IMR-90 (cell line): ENCODE measurements at regions not wholly inside any gene's neighbourhood (a gene's known extent, or its start where the extent isn't known, plus 50 kb on each side); places are given as distances from the start of the nearest gene placed in this dataset.

Experiments
- ATAC-seq: fragments of 200-7000 bp; cut with Tn5 transposase; 2 replicates; pipeline ENCODE4 v1.9.1; 2020; ENCODE audit warnings: low read depth, mild to moderate bottlenecking, moderate library complexity
- BruUV-seq: library from RNA; stranded (reverse); fragments of 400-500 nt; replicated peaks from 2 replicates; lab custom pipeline; 2021; lab: Mats Ljungman, UMichigan
- CTCF ChIA-PET: fragments of 300-600 bp; formaldehyde crosslinking; extraction: SDS; loops from one replicate; lab custom pipeline; 2021; ENCODE audit warnings: antibody characterized with exemption; lab: Yijun Ruan, JAX
- POLR2A ChIA-PET: fragments of 300-600 bp; sonication (Branson Sonifier 250); formaldehyde crosslinking; loops from one replicate; lab custom pipeline; 2022; ENCODE audit warnings: antibody characterized with exemption; ENCODE audit not compliant: unreplicated experiment; lab: Charles Lee
- DNase-seq: peaks from one replicate; pipeline ENCODE4 v3.0.0; 2013
- H2AFZ ChIP-seq: replicated peaks from 2 replicates; pipeline ENCODE3; 2013; ENCODE audit warnings: low read length, mild to moderate bottlenecking; ENCODE audit not compliant: poor library complexity
- H2AK5ac ChIP-seq: 2 replicates; pipeline ENCODE4 v1.6.1; 2013; ENCODE audit warnings: low read depth, low read length, inconsistent platforms
- H2AK9ac ChIP-seq: replicated peaks from 2 replicates; pipeline ENCODE3; 2013; ENCODE audit warnings: mild to moderate bottlenecking, low read depth, low read length, moderate library complexity; ENCODE audit not compliant: poor library complexity
- H2BK120ac ChIP-seq: 2 replicates; pipeline ENCODE4 v1.6.1; 2013; ENCODE audit warnings: low read depth, low read length, inconsistent platforms
- H2BK15ac ChIP-seq: 3 replicates; pipeline ENCODE4 v1.6.1; 2013; ENCODE audit warnings: low read depth, low read length, inconsistent platforms
- H2BK20ac ChIP-seq: 2 replicates; pipeline ENCODE4 v1.6.1; 2013; ENCODE audit warnings: low read depth, mild to moderate bottlenecking, inconsistent platforms, low read length, moderate library complexity
- H2BK5ac ChIP-seq: 2 replicates; pipeline ENCODE4 v1.6.1; 2013; ENCODE audit warnings: mild to moderate bottlenecking, low read depth, low read length, inconsistent platforms; ENCODE audit not compliant: poor library complexity, severe bottlenecking
- H3K14ac ChIP-seq: replicated peaks from 2 replicates; pipeline ENCODE4 v1.6.1; 2013; ENCODE audit warnings: low read depth, low read length, inconsistent platforms
- H3K18ac ChIP-seq: 2 replicates; pipeline ENCODE4 v1.6.1; 2013; ENCODE audit warnings: low read depth, low read length, control low read depth
- H3K23ac ChIP-seq: 2 replicates; pipeline ENCODE4 v1.6.1; 2013; ENCODE audit warnings: low read depth, low read length, inconsistent platforms
- H3K27ac ChIP-seq: 2 replicates; pipeline ENCODE4 v1.5.1; 2013; ENCODE audit warnings: mild to moderate bottlenecking, control low read depth, low read length; ENCODE audit not compliant: insufficient read depth
- H3K27me3 ChIP-seq: 2 replicates; pipeline ENCODE4 v1.6.1; 2013; ENCODE audit warnings: low read length; ENCODE audit not compliant: control insufficient read depth, insufficient read depth
- H3K36me3 ChIP-seq: 2 replicates; pipeline ENCODE4 v1.6.1; 2013; ENCODE audit warnings: low read length, mixed read lengths; ENCODE audit not compliant: control insufficient read depth, insufficient read depth
- H3K4ac ChIP-seq: 2 replicates; pipeline ENCODE4 v1.6.1; 2013; ENCODE audit warnings: low read depth, low read length, inconsistent platforms
- H3K4me1 ChIP-seq: 2 replicates; pipeline ENCODE4 v1.6.1; 2013; ENCODE audit warnings: low read length, mixed read lengths; ENCODE audit not compliant: control insufficient read depth, insufficient read depth
- H3K4me2 ChIP-seq: 2 replicates; pipeline ENCODE4 v1.6.1; 2013; ENCODE audit warnings: low read depth, mild to moderate bottlenecking, control low read depth, low read length, moderate library complexity
- H3K4me3 ChIP-seq: 2 replicates; pipeline ENCODE4 v1.5.1; 2013; ENCODE audit warnings: low read depth, mild to moderate bottlenecking, control low read depth, low read length, moderate library complexity; ENCODE audit not compliant: insufficient read depth
- H3K56ac ChIP-seq: 2 replicates; pipeline ENCODE4 v1.6.1; 2013; ENCODE audit warnings: low read length, inconsistent platforms; ENCODE audit not compliant: insufficient read depth; ENCODE audit errors: extremely low read depth
- H3K79me1 ChIP-seq, 2 experiments: 2 replicates each; pipeline ENCODE4 v1.6.1; 2013; ENCODE audit warnings: low read length in 2 of 2, inconsistent platforms in 1 of 2, low read depth in 1 of 2
- H3K9ac ChIP-seq: 2 replicates; pipeline ENCODE4 v1.6.1; 2013; ENCODE audit warnings: low read depth, low read length, control low read depth
- H3K9me1 ChIP-seq: 2 replicates; pipeline ENCODE4 v1.6.1; 2013; ENCODE audit warnings: low read length, inconsistent platforms; ENCODE audit not compliant: insufficient read depth
- H3K9me3 ChIP-seq: 2 replicates; pipeline ENCODE4 v1.6.1; 2013; ENCODE audit warnings: low read length; ENCODE audit not compliant: control insufficient read depth, insufficient read depth
- H4K20me1 ChIP-seq: 2 replicates; pipeline ENCODE4 v1.6.1; 2013; ENCODE audit warnings: low read length, inconsistent platforms; ENCODE audit not compliant: insufficient read depth
- H4K5ac ChIP-seq: 2 replicates; pipeline ENCODE4 v1.6.1; 2013; ENCODE audit warnings: mild to moderate bottlenecking, low read depth, low read length, control low read depth
- H4K8ac ChIP-seq, 2 experiments: 2 replicates each; pipeline ENCODE4 v1.6.1; 2013; ENCODE audit warnings: low read depth in 2 of 2, low read length in 2 of 2, control low read depth in 1 of 2, inconsistent platforms in 1 of 2
- H4K91ac ChIP-seq: 2 replicates; pipeline ENCODE4 v1.6.1; 2013; ENCODE audit warnings: low read depth, low read length, inconsistent platforms; ENCODE audit not compliant: insufficient read depth
- BHLHE40 ChIP-seq: fragments of 150-350 bp; IDR thresholded peaks from 2 replicates; pipeline ENCODE4 v1.6.1; 2016; ENCODE audit warnings: mild to moderate bottlenecking, low read depth, low read length
- CEBPB ChIP-seq: IDR thresholded peaks from 2 replicates; pipeline ENCODE4 v1.6.1; 2012; ENCODE audit warnings: low read depth, low read length, improper control_type of control experiment
- CHD1 ChIP-seq: IDR thresholded peaks from 2 replicates; pipeline ENCODE4 v1.6.1; 2012; ENCODE audit warnings: low read depth, low read length, improper control_type of control experiment
- CTCF ChIP-seq: conservative IDR thresholded peaks from 2 replicates; pipeline ENCODE4 v1.5.1; 2012; ENCODE audit warnings: mild to moderate bottlenecking, low read depth, low read length, improper control_type of control experiment
- ELK1 ChIP-seq: fragments of 150-350 bp; IDR thresholded peaks from 2 replicates; pipeline ENCODE4 v1.6.1; 2016; ENCODE audit warnings: low read depth, mild to moderate bottlenecking, low read length, moderate library complexity, borderline replicate concordance
- FOS ChIP-seq: fragments of 150-350 bp; IDR thresholded peaks from 2 replicates; pipeline ENCODE4 v1.6.1; 2016; ENCODE audit warnings: low read depth, low read length
- MAFK ChIP-seq: IDR thresholded peaks from 2 replicates; pipeline ENCODE4 v1.6.1; 2012; ENCODE audit warnings: low read depth, low read length, improper control_type of control experiment
- MAZ ChIP-seq: IDR thresholded peaks from 2 replicates; pipeline ENCODE4 v1.6.1; 2012; ENCODE audit warnings: low read depth, mild to moderate bottlenecking, low read length, improper control_type of control experiment, moderate library complexity, borderline replicate concordance
- MXI1 ChIP-seq: IDR thresholded peaks from 2 replicates; pipeline ENCODE4 v1.6.1; 2012; ENCODE audit warnings: low read depth, mild to moderate bottlenecking, low read length, moderate library complexity, borderline replicate concordance
- NFE2L2 ChIP-seq: fragments of 150-350 bp; IDR thresholded peaks from 2 replicates; pipeline ENCODE4 v1.6.1; 2016; ENCODE audit warnings: low read depth, mild to moderate bottlenecking, low read length
- POLR2A ChIP-seq: IDR thresholded peaks from 2 replicates; pipeline ENCODE4 v1.6.1; 2012; ENCODE audit warnings: mild to moderate bottlenecking, low read depth, low read length
- RAD21 ChIP-seq: IDR thresholded peaks from 2 replicates; pipeline ENCODE4 v1.6.1; 2012; ENCODE audit warnings: low read length, improper control_type of control experiment
- RCOR1 ChIP-seq: IDR thresholded peaks from 2 replicates; pipeline ENCODE4 v1.6.1; 2012; ENCODE audit warnings: mild to moderate bottlenecking, low read length, improper control_type of control experiment; ENCODE audit not compliant: insufficient replicate concordance
- RFX5 ChIP-seq: IDR thresholded peaks from 2 replicates; pipeline ENCODE4 v1.8.0; 2012; ENCODE audit warnings: low read depth, mild to moderate bottlenecking, low read length, moderate library complexity
- SMC3 ChIP-seq: fragments of 150-350 bp; IDR thresholded peaks from 2 replicates; pipeline ENCODE4 v1.6.1; 2016; ENCODE audit warnings: low read depth, mild to moderate bottlenecking, antibody characterized with exemption, low read length, moderate library complexity
- USF2 ChIP-seq: fragments of 150-350 bp; IDR thresholded peaks from 2 replicates; pipeline ENCODE4 v1.6.1; 2017; ENCODE audit warnings: mild to moderate bottlenecking, antibody characterized with exemption, low read length, low read depth
- WGBS, 2 experiments: methylation state at CpG; one replicate each; pipeline versions ENCODE4 v1.1.5 to v1.1.7; 2013; ENCODE audit warnings: missing lambda C conversion rate in 2 of 2; ENCODE audit not compliant: insufficient read length in 1 of 2; ENCODE audit errors: extremely low coverage in 2 of 2; 5-methylcytosine and 5-hydroxymethylcytosine counted together
- dilution Hi-C: fragments of 300-500 bp; cut with HindIII; formaldehyde crosslinking; loops from one replicate; pipeline ENCODE4 v1.14.3; 2018; ENCODE audit warnings: low sequenced_read_pairs; ENCODE audit not compliant: unreplicated experiment
- in situ Hi-C: fragments of 300-500 bp; cut with MboI; formaldehyde crosslinking; loops from 3 replicates; pipeline ENCODE4 v1.14.3; 2019; ENCODE audit warnings: low sequenced_read_pairs, inconsistent platforms, mixed read lengths
- intact Hi-C: fragments of 100-400 bp; cut with micrococcal nuclease; formaldehyde crosslinking; loops from 2 replicates; pipeline ENCODE4 v1.10.0; 2022

- H3K14ac ChIP-seq, result no peak overlapping the region
- no peaks in the 10 kb centered on the region for H3K79me1 ChIP-seq
- no peak overlapping the region for H2BK120ac ChIP-seq
- no peak for DNase-seq
- no TSS peak for BruUV-seq
- H4K5ac ChIP-seq, result no peak overlapping the region
- H2BK15ac ChIP-seq, result no peak overlapping the region
- no peak overlapping the region for H2AFZ ChIP-seq
- H3K9ac ChIP-seq, result no peak overlapping the region
- no peak overlapping the region for H3K56ac ChIP-seq
- H3K4me3 ChIP-seq, result no peak overlapping the region
- no peak overlapping the region for H3K4me2 ChIP-seq
- no peak overlapping the region for H3K27ac ChIP-seq
- intact Hi-C loops, result no loop called here
- peaks cover 11% of the 10 kb centered on the region for H3K27me3 ChIP-seq
- H3K18ac ChIP-seq, result no peak overlapping the region
- H3K4me1 ChIP-seq, result no peaks in the 10 kb centered on the region; the same call in 1 of the 2 replicates
- H2BK20ac ChIP-seq, result no peak overlapping the region
- H2BK5ac ChIP-seq, result no peak overlapping the region
- ChIA-PET CTCF (no interaction called here), POLR2A (no interaction called here)
- H3K4ac ChIP-seq, result no peak overlapping the region
- H2AK9ac ChIP-seq, result no peak overlapping the region
- no peaks in the 10 kb centered on the region for H3K9me3 ChIP-seq
- no peak overlapping the region for H4K8ac ChIP-seq
- TF ChIP-seq RFX5 (no peak), RAD21 (no peak), NFE2L2 (no peak), USF2 (no peak), POLR2A (no peak), BHLHE40 (no peak), MAZ (no peak), CEBPB (no peak), FOS (no peak), ELK1 (no peak), MXI1 (no peak), CTCF (no peak), SMC3 (no peak), RCOR1 (no peak), MAFK (no peak), CHD1 (no peak)
- no peaks in the 10 kb centered on the region for H4K20me1 ChIP-seq
- ATAC-seq, result no peak
- dilution Hi-C loops, result no loop called here
- in situ Hi-C loops, result no loop called here
- no peaks in the 10 kb centered on the region for H3K9me1 ChIP-seq
- WGBS, 2 experiments, result no CpG with 5 or more reads among the region's 2 CpGs
- no peak overlapping the region for H3K23ac ChIP-seq
- H4K91ac ChIP-seq, result no peak overlapping the region
- H2AK5ac ChIP-seq, result no peak overlapping the region
- H3K36me3 ChIP-seq, result no peaks in the 10 kb centered on the region
Observed at GRCh38 chr1:232878086-232878485, 72.3 kb upstream of the NTPCR start.
